Psoas muscle (tissue), 7 donors: ENCODE measurements at regions not wholly inside any gene's neighbourhood (a gene's known extent, or its start where the extent isn't known, plus 50 kb on each side); places are given as distances from the start of the nearest gene placed in this dataset.

Experiments used
- ATAC-seq, 4 donors: fragments of 200-7000 bp; cut with Tn5 transposase; one replicate each; pipeline ENCODE4 v1.9.1; 2020; ENCODE audit warnings: moderate library complexity in 3 of 4, mild to moderate bottlenecking in 2 of 4
- DNase-seq, 2 donors: peaks; one replicate each; pipeline ENCODE4 v3.0.0-alpha.2; 2020
- H3K27ac ChIP-seq: fragments of 200-600 bp; one replicate; pipeline ENCODE4 v1.8.0; 2022
- H3K27me3 ChIP-seq, 3 donors: fragments of 200-600 bp in 1 of 3; one replicate each; pipeline versions ENCODE4 v1.6.1 to v1.8.0; 2013 to 2022; ENCODE audit warnings: low read length in 2 of 3, mild to moderate bottlenecking in 2 of 3, moderate library complexity in 1 of 3; ENCODE audit not compliant: insufficient read depth in 3 of 3
- H3K36me3 ChIP-seq, 2 donors: fragments of 200-600 bp in 1 of 2; one replicate each; pipeline versions ENCODE4 v1.6.1 to v1.8.0; 2013 to 2022; ENCODE audit warnings: low read depth in 1 of 2, mild to moderate bottlenecking in 1 of 2, moderate library complexity in 1 of 2; ENCODE audit not compliant: insufficient read depth in 1 of 2
- H3K4me1 ChIP-seq: fragments of 200-600 bp; one replicate; pipeline ENCODE4 v1.8.0; 2022
- H3K4me3 ChIP-seq: fragments of 200-600 bp; one replicate; pipeline ENCODE4 v1.8.0; 2022; ENCODE audit warnings: mild to moderate bottlenecking
- H3K9me3 ChIP-seq: fragments of 200-600 bp; one replicate; pipeline ENCODE4 v1.8.0; 2022
- CTCF ChIP-seq: fragments of 200-600 bp; IDR thresholded peaks from one replicate; pipeline ENCODE4 v1.8.0; 2022; ENCODE audit warnings: antibody characterized with exemption
- WGBS, 3 donors: extraction: QIAGEN DNeasy Blood & Tissue Kit; methylation state at CpG; one replicate each; pipeline versions ENCODE4 v1.1.6 to v1.1.7; 2013; 5-methylcytosine and 5-hydroxymethylcytosine counted together
- intact Hi-C, 2 donors: fragments of 100-400 bp; cut with DNase I; formaldehyde crosslinking; loops; one replicate each; pipeline versions ENCODE4 v1.11.0 to v1.14.2; 2022
- donor health status: healthy with polysubstance abuse.
- donor health status: DM: no; HTN: no; CAD: no; lungs with moderate emphysema.
- donor health status: Bipolar disorder and iron deficiency.
- donor health status: healthy.
- donor health status: DM: yes; HTN: yes; CAD: no.
- donor health status: DM: no; HTN: no; CAD: no.
- donor health status: DM: yes; HTN: yes; CAD: no.

DNA sequence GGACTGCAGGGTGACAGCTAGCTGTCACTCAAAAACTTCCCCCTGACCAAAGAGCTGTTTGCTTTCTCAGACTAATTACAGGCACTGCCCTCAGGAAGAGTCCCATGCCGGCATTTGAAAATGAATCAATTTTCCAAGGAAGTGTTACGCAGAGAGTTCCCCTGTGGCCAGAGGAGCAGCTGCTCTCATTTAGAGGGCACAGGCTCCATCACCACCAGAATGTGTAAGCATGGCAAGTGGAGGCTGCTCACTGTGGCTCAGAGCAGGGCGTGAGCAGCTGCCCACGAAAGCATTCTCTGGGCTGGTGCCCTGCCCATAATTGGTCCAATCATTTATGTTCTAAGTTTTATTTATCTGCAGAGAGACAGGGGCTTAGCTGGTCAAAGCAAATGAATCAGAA, 202.2 kb downstream of the RAMP3 start:
- H3K4me3 ChIP-seq: no peak overlapping the region
- H3K36me3 ChIP-seq: no peaks in the 10 kb centered on the region
- no peak for TF ChIP-seq CTCF
- no peak for DNase-seq
- no peak for ATAC-seq
- no peaks in the 10 kb centered on the region for H3K9me3 ChIP-seq
- no peak overlapping the region for H3K27ac ChIP-seq
- H3K27me3 ChIP-seq: no peaks in the 10 kb centered on the region
- WGBS, 3 donors: 31 to 39% (median 38%) methylated on average over 4 of the region's 4 CpGs
- H3K4me1 ChIP-seq: no peaks in the 10 kb centered on the region
- intact Hi-C loops: no loop called here

- DNase-seq: no peak
- H3K27ac ChIP-seq: no peak overlapping the region
- TF ChIP-seq CTCF: no peak
- no peaks in the 10 kb centered on the region for H3K36me3 ChIP-seq
- no peaks in the 10 kb centered on the region for H3K27me3 ChIP-seq
- H3K4me1 ChIP-seq: no peaks in the 10 kb centered on the region
- no peaks in the 10 kb centered on the region for H3K9me3 ChIP-seq
- no peak overlapping the region for H3K4me3 ChIP-seq
- intact Hi-C loops: no loop called here
- 57 to 68% (median 60%) methylated on average over 7 of the region's 7 CpGs for WGBS, 3 donors
- no peak for ATAC-seq
Measured at GRCh38 chr7:45363669-45364068, 206.1 kb downstream of the RAMP3 start.

- no peak for DNase-seq
- no peaks in the 10 kb centered on the region for H3K36me3 ChIP-seq
- H3K9me3 ChIP-seq: no peaks in the 10 kb centered on the region
- no peak overlapping the region for H3K27ac ChIP-seq
- TF ChIP-seq CTCF: no peak
- no peaks in the 10 kb centered on the region for H3K27me3 ChIP-seq
- no peak for ATAC-seq
- intact Hi-C loops: no loop called here
- H3K4me1 ChIP-seq: no peaks in the 10 kb centered on the region
- 65 to 76% (median 72%) methylated on average over 4 of the region's 4 CpGs for WGBS, 3 donors
- H3K4me3 ChIP-seq: no peak overlapping the region
Measured at GRCh38 chr7:45365341-45365740, 207.8 kb downstream of the RAMP3 start.

DNA sequence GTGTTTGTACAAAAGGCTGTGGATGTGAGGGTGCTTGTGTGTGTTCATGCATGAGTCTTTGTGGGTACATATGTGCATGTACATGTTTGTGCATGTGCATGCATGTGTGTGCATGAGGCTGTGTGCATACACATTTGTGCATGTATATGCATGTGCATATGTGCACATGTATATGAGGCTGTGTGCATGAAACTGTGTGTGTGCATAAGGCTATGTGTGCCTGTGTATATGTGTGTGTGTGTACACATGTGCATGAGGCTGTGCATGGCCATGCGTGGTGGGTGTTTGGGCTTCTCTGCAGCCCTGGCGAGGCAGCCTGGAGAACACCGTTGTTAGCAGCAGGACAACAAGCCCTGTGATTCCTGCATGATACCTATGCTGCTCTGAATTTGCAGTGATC, 207.7 kb upstream of the ADCY1 start:
- no peaks in the 10 kb centered on the region for H3K4me1 ChIP-seq
- no peaks in the 10 kb centered on the region for H3K27me3 ChIP-seq
- intact Hi-C loops: no loop called here
- TF ChIP-seq CTCF: no peak
- no peaks in the 10 kb centered on the region for H3K36me3 ChIP-seq
- H3K27ac ChIP-seq: no peak overlapping the region
- no peak for DNase-seq
- ATAC-seq: no peak
- H3K9me3 ChIP-seq: peaks cover 2% of the 10 kb centered on the region
- WGBS, 3 donors: 74 to 83% (median 76%) methylated on average over 3 of the region's 3 CpGs
- H3K4me3 ChIP-seq: no peak overlapping the region

DNA sequence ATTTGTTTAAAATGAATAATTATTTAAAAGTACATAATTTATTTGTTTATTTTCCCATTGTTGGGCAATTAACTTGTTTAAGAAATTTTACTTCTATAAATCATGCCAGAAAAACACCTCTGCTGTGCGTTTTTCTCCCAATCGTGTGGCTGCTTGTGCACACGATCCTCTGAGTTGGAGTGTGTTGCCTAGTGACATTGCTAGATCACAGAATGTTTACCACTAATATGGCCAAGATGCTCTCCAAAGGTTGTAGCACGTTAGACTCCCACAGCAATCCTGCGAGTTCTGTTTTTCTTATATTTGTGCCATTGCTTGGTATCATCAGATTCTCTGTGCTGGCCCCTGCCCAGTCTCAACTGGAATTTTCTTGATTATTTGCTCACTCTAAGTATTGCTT, 207.1 kb upstream of the ADCY1 start:
- Histone ChIP-seq H3K27ac (no peak overlapping the region), H3K9me3 (peaks cover 4% of the 10 kb centered on the region), H3K36me3 (no peaks in the 10 kb centered on the region), H3K27me3 (no peaks in the 10 kb centered on the region), H3K4me1 (no peaks in the 10 kb centered on the region), H3K4me3 (no peak overlapping the region)
- DNase-seq: no peak
- WGBS, 3 donors: 48 to 55% (median 53%) methylated on average over 5 of the region's 5 CpGs
- intact Hi-C loops: no loop called here
- ATAC-seq: no peak
- no peak for TF ChIP-seq CTCF
